SK-N-SH treated with all-trans-retinoic acid at 6 μM for 48 hours (cell line): ENCODE measurements at regions not wholly inside any gene's neighbourhood (a gene's known extent, or its start where the extent isn't known, plus 50 kb on each side); places are given as distances from the start of the nearest gene placed in this dataset.

Source experiments
- ATAC-seq: fragments of 200-7000 bp; cut with Tn5 transposase; 3 replicates; pipeline ENCODE4 v1.9.1; 2020; ENCODE audit warnings: mild to moderate bottlenecking, moderate library complexity
- ARNTL ChIP-seq: fragments of 450-650 bp; formaldehyde crosslinking; IDR thresholded peaks from 2 replicates; pipeline ENCODE4 v1.5.0; 2020; ENCODE audit warnings: low read depth, mild to moderate bottlenecking, moderate library complexity, borderline replicate concordance
- BACH2 ChIP-seq: fragments of 250-450 bp; sonication (Bioruptor Pico); IDR thresholded peaks from 2 replicates; pipeline ENCODE4 v1.9.0; 2021; ENCODE audit warnings: mild to moderate bottlenecking, borderline replicate concordance
- CREB5 ChIP-seq: fragments of 250-450 bp; sonication (Bioruptor Pico); IDR thresholded peaks from 2 replicates; pipeline ENCODE4 v1.5.1; 2020; ENCODE audit warnings: low read depth, mild to moderate bottlenecking, moderate library complexity
- CSDC2 ChIP-seq: fragments of 250-450 bp; sonication (Bioruptor Pico); IDR thresholded peaks from 2 replicates; pipeline ENCODE4 v1.5.0; 2020; ENCODE audit warnings: mild to moderate bottlenecking, moderate library complexity
- ESRRG ChIP-seq: fragments of 250-450 bp; sonication (Bioruptor Pico); IDR thresholded peaks from 2 replicates; pipeline ENCODE4 v1.6.1; 2021; ENCODE audit warnings: mild to moderate bottlenecking
- GLIS3 ChIP-seq: fragments of 250-450 bp; sonication (Bioruptor Pico); IDR thresholded peaks from 2 replicates; pipeline ENCODE4 v1.5.0; 2020; ENCODE audit warnings: mild to moderate bottlenecking, moderate library complexity
- ISL1 ChIP-seq: fragments of 250-450 bp; sonication (Bioruptor Pico); IDR thresholded peaks from 2 replicates; pipeline ENCODE4 v2.1.2; 2022; ENCODE audit warnings: mild to moderate bottlenecking, moderate library complexity
- OSR1 ChIP-seq: fragments of 250-450 bp; sonication (Bioruptor Pico); IDR thresholded peaks from 2 replicates; pipeline ENCODE4 v1.8.0; 2022; ENCODE audit warnings: moderate library complexity, mild to moderate bottlenecking, inconsistent platforms
- POU6F1 ChIP-seq: fragments of 250-450 bp; sonication (Bioruptor Pico); IDR thresholded peaks from 2 replicates; pipeline ENCODE4 v1.8.0; 2021; ENCODE audit warnings: low read depth, mild to moderate bottlenecking, moderate library complexity, borderline replicate concordance
- PPARA ChIP-seq: fragments of 250-450 bp; sonication (Bioruptor Pico); IDR thresholded peaks from 2 replicates; pipeline ENCODE4 v1.5.0; 2020; ENCODE audit warnings: mild to moderate bottlenecking, borderline replicate concordance
- RARB ChIP-seq: fragments of 250-450 bp; sonication (Bioruptor Pico); IDR thresholded peaks from 2 replicates; pipeline ENCODE4 v1.8.0; 2021; ENCODE audit warnings: mild to moderate bottlenecking, moderate library complexity
- SNAI2 ChIP-seq: fragments of 250-450 bp; sonication (Bioruptor Pico); IDR thresholded peaks from 2 replicates; pipeline ENCODE4 v1.5.0; 2020; ENCODE audit warnings: mild to moderate bottlenecking, moderate library complexity
- TCF4 ChIP-seq: fragments of 250-450 bp; sonication (Bioruptor Pico); IDR thresholded peaks from 2 replicates; pipeline ENCODE4 v1.8.0; 2021; ENCODE audit warnings: mild to moderate bottlenecking, moderate library complexity, borderline replicate concordance
- TOX ChIP-seq: fragments of 250-450 bp; sonication (Bioruptor Pico); IDR thresholded peaks from 2 replicates; pipeline ENCODE4 v1.8.0; 2021; ENCODE audit warnings: mild to moderate bottlenecking, moderate library complexity, borderline replicate concordance
- ZC3H10 ChIP-seq: fragments of 250-450 bp; sonication (Bioruptor Pico); IDR thresholded peaks from 2 replicates; pipeline ENCODE4 v1.5.1; 2021; ENCODE audit warnings: mild to moderate bottlenecking, moderate library complexity
- ZFP3 ChIP-seq: fragments of 250-450 bp; sonication (Bioruptor Pico); IDR thresholded peaks from 2 replicates; pipeline ENCODE4 v1.5.0; 2020; ENCODE audit warnings: mild to moderate bottlenecking, moderate library complexity
- ZFP30 ChIP-seq: fragments of 450-650 bp; formaldehyde crosslinking; IDR thresholded peaks from 2 replicates; pipeline ENCODE4 v1.5.0; 2022; ENCODE audit warnings: mild to moderate bottlenecking, moderate library complexity
- ZNF565 ChIP-seq: fragments of 450-650 bp; formaldehyde crosslinking; conservative IDR thresholded peaks from 2 replicates; pipeline ENCODE4 v1.5.0; 2020; ENCODE audit warnings: low read depth, mild to moderate bottlenecking, moderate library complexity
- ZNF70 ChIP-seq: fragments of 450-650 bp; formaldehyde crosslinking; IDR thresholded peaks from 2 replicates; pipeline ENCODE4 v1.5.0; 2020; ENCODE audit warnings: mild to moderate bottlenecking, moderate library complexity
- TF ChIP-seq, protein P1 (sequence below): fragments of 250-450 bp; sonication (Bioruptor Pico); IDR thresholded peaks from 2 replicates; pipeline ENCODE4 v1.5.1; 2021; ENCODE audit warnings: mild to moderate bottlenecking, moderate library complexity
- TF ChIP-seq, protein P2 (sequence below): fragments of 250-450 bp; sonication (Bioruptor Pico); IDR thresholded peaks from 2 replicates; pipeline ENCODE4 v1.8.0; 2020; ENCODE audit warnings: mild to moderate bottlenecking, moderate library complexity, borderline replicate concordance

DNA sequence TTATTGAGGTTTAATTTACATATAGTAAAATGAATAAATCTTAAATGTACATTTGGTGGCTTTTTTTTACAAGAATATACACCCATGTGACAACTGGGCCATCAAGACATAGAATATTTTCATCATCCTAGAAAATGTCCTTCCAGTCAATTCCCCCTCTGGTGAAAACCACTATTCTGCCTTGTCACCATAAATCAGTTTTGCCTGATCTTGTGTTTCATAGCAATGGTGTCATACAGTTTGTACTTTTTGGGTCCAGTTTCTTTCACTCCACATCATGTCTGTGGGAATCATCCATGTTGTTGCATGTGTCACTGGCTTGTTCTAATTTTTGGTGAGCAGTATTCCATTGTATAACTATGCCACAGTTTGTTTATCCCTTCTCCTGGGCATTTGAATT, 133.1 kb downstream of the PDCD6IP start:
- ATAC-seq, result no peak
- TF ChIP-seq ZNF70 (CRISPR knock-in tag) (no peak), ESRRG (CRISPR knock-in tag) (no peak), ISL1 (CRISPR knock-in tag) (no peak), CSDC2 (CRISPR knock-in tag) (no peak), ZFP30 (CRISPR knock-in tag) (no peak)

- ATAC-seq, result no peak
- TF ChIP-seq BACH2 (CRISPR knock-in tag) (no peak), ARNTL (CRISPR knock-in tag) (no peak), RARB (no peak), ZFP3 (no peak), SNAI2 (CRISPR knock-in tag) (no peak), ESRRG (CRISPR knock-in tag) (no peak), POU6F1 (CRISPR knock-in tag) (no peak), GLIS3 (CRISPR knock-in tag) (no peak), TCF4 (no peak), ISL1 (CRISPR knock-in tag) (no peak), ZNF565 (CRISPR knock-in tag) (no peak), ZNF70 (CRISPR knock-in tag) (no peak), ZC3H10 (CRISPR knock-in tag) (no peak), CREB5 (no peak), ZFP30 (CRISPR knock-in tag) (no peak), PPARA (CRISPR knock-in tag) (no peak)
- TF ChIP-seq, protein P1, sequence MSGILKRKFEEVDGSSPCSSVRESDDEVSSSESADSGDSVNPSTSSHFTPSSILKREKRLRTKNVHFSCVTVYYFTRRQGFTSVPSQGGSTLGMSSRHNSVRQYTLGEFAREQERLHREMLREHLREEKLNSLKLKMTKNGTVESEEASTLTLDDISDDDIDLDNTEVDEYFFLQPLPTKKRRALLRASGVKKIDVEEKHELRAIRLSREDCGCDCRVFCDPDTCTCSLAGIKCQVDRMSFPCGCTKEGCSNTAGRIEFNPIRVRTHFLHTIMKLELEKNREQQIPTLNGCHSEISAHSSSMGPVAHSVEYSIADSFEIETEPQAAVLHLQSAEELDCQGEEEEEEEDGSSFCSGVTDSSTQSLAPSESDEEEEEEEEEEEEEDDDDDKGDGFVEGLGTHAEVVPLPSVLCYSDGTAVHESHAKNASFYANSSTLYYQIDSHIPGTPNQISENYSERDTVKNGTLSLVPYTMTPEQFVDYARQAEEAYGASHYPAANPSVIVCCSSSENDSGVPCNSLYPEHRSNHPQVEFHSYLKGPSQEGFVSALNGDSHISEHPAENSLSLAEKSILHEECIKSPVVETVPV (CRISPR knock-in tag), result no peak
- TF ChIP-seq, protein P2, sequence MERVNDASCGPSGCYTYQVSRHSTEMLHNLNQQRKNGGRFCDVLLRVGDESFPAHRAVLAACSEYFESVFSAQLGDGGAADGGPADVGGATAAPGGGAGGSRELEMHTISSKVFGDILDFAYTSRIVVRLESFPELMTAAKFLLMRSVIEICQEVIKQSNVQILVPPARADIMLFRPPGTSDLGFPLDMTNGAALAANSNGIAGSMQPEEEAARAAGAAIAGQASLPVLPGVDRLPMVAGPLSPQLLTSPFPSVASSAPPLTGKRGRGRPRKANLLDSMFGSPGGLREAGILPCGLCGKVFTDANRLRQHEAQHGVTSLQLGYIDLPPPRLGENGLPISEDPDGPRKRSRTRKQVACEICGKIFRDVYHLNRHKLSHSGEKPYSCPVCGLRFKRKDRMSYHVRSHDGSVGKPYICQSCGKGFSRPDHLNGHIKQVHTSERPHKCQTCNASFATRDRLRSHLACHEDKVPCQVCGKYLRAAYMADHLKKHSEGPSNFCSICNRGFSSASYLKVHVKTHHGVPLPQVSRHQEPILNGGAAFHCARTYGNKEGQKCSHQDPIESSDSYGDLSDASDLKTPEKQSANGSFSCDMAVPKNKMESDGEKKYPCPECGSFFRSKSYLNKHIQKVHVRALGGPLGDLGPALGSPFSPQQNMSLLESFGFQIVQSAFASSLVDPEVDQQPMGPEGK, result no peak
- TF ChIP-seq, all 23 proteins: peak for 0
Observed at GRCh38 chr3:33932010-33932764, 133.8 kb downstream of the PDCD6IP start.

- no peak for ATAC-seq
- TF ChIP-seq RARB (no peak), ESRRG (CRISPR knock-in tag) (no peak), ZNF565 (CRISPR knock-in tag) (no peak), ARNTL (CRISPR knock-in tag) (no peak), TOX (CRISPR knock-in tag) (no peak), PPARA (CRISPR knock-in tag) (no peak), CREB5 (no peak), BACH2 (CRISPR knock-in tag) (no peak), OSR1 (CRISPR knock-in tag) (no peak), ZFP30 (CRISPR knock-in tag) (no peak), POU6F1 (CRISPR knock-in tag) (no peak)
- TF ChIP-seq, protein P2, result no peak
Observed at GRCh38 chr3:33936171-33936920, 137.9 kb downstream of the PDCD6IP start.
